SK-N-SH (cell line): ENCODE measurements at regions not wholly inside any gene's neighbourhood (a gene's known extent, or its start where the extent isn't known, plus 50 kb on each side); places are given as distances from the start of the nearest gene placed in this dataset.

ENCODE experiments used
- CTCF ChIA-PET: fragments of 300-600, 350-600 bp; formaldehyde crosslinking; extraction: SDS; loops from one replicate; lab custom pipeline; 2021; lab: Yijun Ruan, JAX
- POLR2A ChIA-PET: fragments of 350-600 bp; sonication (Branson Sonifier 250); formaldehyde crosslinking; extraction: SDS; loops from one replicate; lab custom pipeline; 2020; ENCODE audit warnings: antibody characterized with exemption, inconsistent platforms; lab: Yijun Ruan, JAX
- DNase-seq: peaks from one replicate; pipeline ENCODE4 v3.0.0; 2012
- H2AFZ ChIP-seq: fragments of 200-600 bp; sonication (generic); 2 replicates; pipeline ENCODE4 v1.8.1; 2016; ENCODE audit warnings: antibody characterized with exemption, mild to moderate bottlenecking, low read depth
- H3F3A ChIP-seq: fragments of 200-600 bp; sonication (generic); replicated peaks from 2 replicates; pipeline ENCODE3; 2016; ENCODE audit warnings: antibody characterized with exemption, mild to moderate bottlenecking; ENCODE audit not compliant: insufficient read depth
- H3K27ac ChIP-seq, 2 experiments: fragments of 200-500 bp in 1 of 2; fragments of 200-600 bp in 1 of 2; sonication (Bioruptor generic) in 1 of 2; sonication (generic), shearing (Covaris generic) in 1 of 2; 2 replicates each; pipeline versions ENCODE4 v1.5.1 to v1.6.1; 2014 to 2016; ENCODE audit warnings: low read depth in 2 of 2, inconsistent platforms in 1 of 2, low read length in 1 of 2, mild to moderate bottlenecking in 1 of 2, mixed read lengths in 1 of 2
- H3K27me3 ChIP-seq: fragments of 200-600 bp; sonication (generic), shearing (Covaris generic); 2 replicates; pipeline ENCODE4 v1.6.1; 2016; ENCODE audit warnings: mixed run types; ENCODE audit not compliant: insufficient read depth
- H3K36me3 ChIP-seq, 2 experiments: fragments of 200-500 bp in 1 of 2; fragments of 200-600 bp in 1 of 2; sonication (Bioruptor generic) in 1 of 2; sonication (generic) in 1 of 2; replicated peaks in 1 of 2; 2 replicates each; pipeline versions ENCODE3 to v1.5.1; 2014 to 2016; ENCODE audit warnings: low read length in 1 of 2, mild to moderate bottlenecking in 1 of 2; ENCODE audit not compliant: insufficient read depth in 2 of 2, control insufficient read depth in 1 of 2
- H3K4me1 ChIP-seq, 2 experiments: fragments of 200-500 bp in 1 of 2; fragments of 200-600 bp in 1 of 2; sonication (Bioruptor generic) in 1 of 2; sonication (generic), shearing (Covaris generic) in 1 of 2; 2 replicates each; pipeline versions ENCODE4 v1.5.1 to v1.6.1; 2014 to 2016; ENCODE audit warnings: low read depth in 1 of 2, low read length in 1 of 2, mixed run types in 1 of 2; ENCODE audit not compliant: insufficient read depth in 2 of 2, control insufficient read depth in 1 of 2
- H3K4me2 ChIP-seq: fragments of 200-600 bp; sonication (generic), shearing (Covaris generic); 2 replicates; pipeline ENCODE4 v1.6.1; 2017; ENCODE audit warnings: mixed run types
- H3K4me3 ChIP-seq, 2 experiments: fragments of 200-500 bp in 1 of 2; fragments of 200-600 bp in 1 of 2; sonication (Bioruptor generic) in 1 of 2; sonication (generic), shearing (Covaris generic) in 1 of 2; 2 replicates each; pipeline versions ENCODE4 v1.5.1 to v1.8.1; 2014 to 2016; ENCODE audit warnings: low read depth in 2 of 2, inconsistent platforms in 1 of 2, low read length in 1 of 2, mild to moderate bottlenecking in 1 of 2, mixed read lengths in 1 of 2, moderate library complexity in 1 of 2
- H3K79me2 ChIP-seq: fragments of 200-600 bp; sonication (generic); 2 replicates; pipeline ENCODE4 v1.8.1; 2017; ENCODE audit warnings: mild to moderate bottlenecking; ENCODE audit not compliant: insufficient read depth
- H3K9ac ChIP-seq: fragments of 200-600 bp; sonication (generic); 2 replicates; pipeline ENCODE4 v1.6.1; 2017; ENCODE audit warnings: mixed run types
- H3K9me2 ChIP-seq: fragments of 200-600 bp; sonication (generic); 2 replicates; pipeline ENCODE4 v1.6.1; 2017; ENCODE audit warnings: mixed run types
- H3K9me3 ChIP-seq: fragments of 200-600 bp; sonication (generic); 2 replicates; pipeline ENCODE4 v1.6.1; 2017; ENCODE audit warnings: mixed run types, mild to moderate bottlenecking, moderate library complexity
- H4K20me1 ChIP-seq: fragments of 200-600 bp; sonication (generic); 2 replicates; pipeline ENCODE4 v1.6.1; 2017; ENCODE audit warnings: mild to moderate bottlenecking, mixed run types; ENCODE audit not compliant: insufficient read depth
- CHD2 ChIP-seq: fragments of 150-350 bp; IDR thresholded peaks from 2 replicates; pipeline ENCODE4 v1.6.1; 2018; ENCODE audit warnings: low read length; ENCODE audit not compliant: partially characterized antibody
- ELF1 ChIP-seq: IDR thresholded peaks from 2 replicates; pipeline ENCODE4 v1.4.0; 2012
- EP300 ChIP-seq, 2 experiments: IDR thresholded peaks; 2 replicates each; pipeline versions ENCODE4 v1.4.0 to v1.6.1; 2012; ENCODE audit warnings: borderline replicate concordance in 1 of 2, low read depth in 1 of 2, low read length in 1 of 2
- FOSL2 ChIP-seq: IDR thresholded peaks from 2 replicates; pipeline ENCODE4 v1.4.0; 2012; ENCODE audit warnings: low read depth, mild to moderate bottlenecking, moderate library complexity, borderline replicate concordance
- FOXJ3 ChIP-seq: sonication (generic); formaldehyde crosslinking; IDR thresholded peaks from 2 replicates; pipeline ENCODE4 v1.5.1; 2020; ENCODE audit warnings: mild to moderate bottlenecking, missing genetic modification reagents
- FOXM1 ChIP-seq: IDR thresholded peaks from 2 replicates; pipeline ENCODE4 v1.4.0; 2012; ENCODE audit warnings: low read depth, mild to moderate bottlenecking
- GABPA ChIP-seq: IDR thresholded peaks from 2 replicates; pipeline ENCODE4 v1.4.0; 2012; ENCODE audit warnings: low read depth, mild to moderate bottlenecking
- IRF3 ChIP-seq: fragments of 150-350 bp; IDR thresholded peaks from 2 replicates; pipeline ENCODE4 v1.6.1; 2016; ENCODE audit warnings: mild to moderate bottlenecking, low read depth, low read length
- NRF1 ChIP-seq: IDR thresholded peaks from 2 replicates; pipeline ENCODE4 v1.6.1; 2012; ENCODE audit warnings: low read depth, mild to moderate bottlenecking, low read length
- POLR2AphosphoS5 ChIP-seq: IDR thresholded peaks from 2 replicates; pipeline ENCODE4 v1.6.1; 2012; ENCODE audit warnings: low read depth, low read length
- RAD21 ChIP-seq: IDR thresholded peaks from 2 replicates; pipeline ENCODE4 v1.6.1; 2012; ENCODE audit warnings: mild to moderate bottlenecking, low read length
- RCOR1 ChIP-seq: fragments of 150-350 bp; IDR thresholded peaks from 2 replicates; pipeline ENCODE4 v1.6.1; 2017; ENCODE audit warnings: antibody characterized with exemption, low read length
- RFX5 ChIP-seq: IDR thresholded peaks from 2 replicates; pipeline ENCODE4 v1.6.1; 2012; ENCODE audit warnings: mild to moderate bottlenecking, improper control_type of control experiment, low read length
- RXRA ChIP-seq: IDR thresholded peaks from 2 replicates; pipeline ENCODE4 v1.4.0; 2012; ENCODE audit warnings: low read depth, mild to moderate bottlenecking, borderline replicate concordance
- TAF1 ChIP-seq: IDR thresholded peaks from 2 replicates; pipeline ENCODE4 v1.6.1; 2012; ENCODE audit warnings: low read depth, mild to moderate bottlenecking, low read length, moderate library complexity, borderline replicate concordance
- TCF12 ChIP-seq: IDR thresholded peaks from 2 replicates; pipeline ENCODE4 v1.4.0; 2012
- TEAD4 ChIP-seq: IDR thresholded peaks from 2 replicates; pipeline ENCODE4 v1.4.0; 2012; ENCODE audit warnings: mild to moderate bottlenecking, borderline replicate concordance; ENCODE audit not compliant: insufficient read depth
- TF ChIP-seq, protein P1 (sequence below): fragments of 200-600 bp; sonication (generic); IDR thresholded peaks from 2 replicates; pipeline ENCODE4 v1.6.1; 2017; ENCODE audit warnings: antibody characterized with exemption, mild to moderate bottlenecking, moderate library complexity
- TF ChIP-seq, protein P2 (sequence below): IDR thresholded peaks from 2 replicates; pipeline ENCODE4 v1.6.1; 2012; ENCODE audit warnings: mild to moderate bottlenecking, low read depth, low read length, moderate library complexity

DNA sequence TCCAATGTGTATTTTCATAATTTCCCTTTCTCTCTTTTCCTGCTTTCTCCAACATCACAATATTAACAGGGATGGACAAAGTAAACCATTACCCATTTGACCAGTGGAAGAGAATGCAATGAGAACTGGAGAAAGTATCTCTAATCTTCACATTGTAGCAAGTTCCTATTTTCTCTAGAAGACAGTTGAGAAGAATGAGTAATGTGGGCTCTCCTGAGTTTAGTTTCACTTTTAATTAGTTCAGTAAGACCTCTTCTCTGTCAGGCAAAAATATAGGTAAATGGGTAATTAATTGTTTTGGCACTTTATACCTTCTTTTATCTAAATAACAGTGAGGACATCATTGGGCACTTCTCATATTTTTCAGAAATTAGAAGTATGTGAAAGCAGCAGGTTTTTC is 602.0 kb downstream of the GLUD2 start:
- no peak overlapping the region for H3K27ac ChIP-seq
- TF ChIP-seq TEAD4 (no peak), CHD2 (no peak), NRF1 (no peak), FOXJ3 (CRISPR knock-in tag) (no peak), RFX5 (no peak), FOSL2 (no peak), IRF3 (no peak), FOXM1 (no peak), TAF1 (no peak), TCF12 (no peak), GABPA (no peak), RXRA (no peak), EP300 (IDR thresholded peaks at IDR 0.05; ENCODE audit: borderline replicate concordance in 1 of 2, low read depth in 1 of 2, low read length in 1 of 2) (no peak), ELF1 (no peak), RCOR1 (no peak), RAD21 (no peak), POLR2AphosphoS5 (no peak)
- TF ChIP-seq, protein P1, sequence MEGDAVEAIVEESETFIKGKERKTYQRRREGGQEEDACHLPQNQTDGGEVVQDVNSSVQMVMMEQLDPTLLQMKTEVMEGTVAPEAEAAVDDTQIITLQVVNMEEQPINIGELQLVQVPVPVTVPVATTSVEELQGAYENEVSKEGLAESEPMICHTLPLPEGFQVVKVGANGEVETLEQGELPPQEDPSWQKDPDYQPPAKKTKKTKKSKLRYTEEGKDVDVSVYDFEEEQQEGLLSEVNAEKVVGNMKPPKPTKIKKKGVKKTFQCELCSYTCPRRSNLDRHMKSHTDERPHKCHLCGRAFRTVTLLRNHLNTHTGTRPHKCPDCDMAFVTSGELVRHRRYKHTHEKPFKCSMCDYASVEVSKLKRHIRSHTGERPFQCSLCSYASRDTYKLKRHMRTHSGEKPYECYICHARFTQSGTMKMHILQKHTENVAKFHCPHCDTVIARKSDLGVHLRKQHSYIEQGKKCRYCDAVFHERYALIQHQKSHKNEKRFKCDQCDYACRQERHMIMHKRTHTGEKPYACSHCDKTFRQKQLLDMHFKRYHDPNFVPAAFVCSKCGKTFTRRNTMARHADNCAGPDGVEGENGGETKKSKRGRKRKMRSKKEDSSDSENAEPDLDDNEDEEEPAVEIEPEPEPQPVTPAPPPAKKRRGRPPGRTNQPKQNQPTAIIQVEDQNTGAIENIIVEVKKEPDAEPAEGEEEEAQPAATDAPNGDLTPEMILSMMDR, result no peak
- TF ChIP-seq, protein P2, sequence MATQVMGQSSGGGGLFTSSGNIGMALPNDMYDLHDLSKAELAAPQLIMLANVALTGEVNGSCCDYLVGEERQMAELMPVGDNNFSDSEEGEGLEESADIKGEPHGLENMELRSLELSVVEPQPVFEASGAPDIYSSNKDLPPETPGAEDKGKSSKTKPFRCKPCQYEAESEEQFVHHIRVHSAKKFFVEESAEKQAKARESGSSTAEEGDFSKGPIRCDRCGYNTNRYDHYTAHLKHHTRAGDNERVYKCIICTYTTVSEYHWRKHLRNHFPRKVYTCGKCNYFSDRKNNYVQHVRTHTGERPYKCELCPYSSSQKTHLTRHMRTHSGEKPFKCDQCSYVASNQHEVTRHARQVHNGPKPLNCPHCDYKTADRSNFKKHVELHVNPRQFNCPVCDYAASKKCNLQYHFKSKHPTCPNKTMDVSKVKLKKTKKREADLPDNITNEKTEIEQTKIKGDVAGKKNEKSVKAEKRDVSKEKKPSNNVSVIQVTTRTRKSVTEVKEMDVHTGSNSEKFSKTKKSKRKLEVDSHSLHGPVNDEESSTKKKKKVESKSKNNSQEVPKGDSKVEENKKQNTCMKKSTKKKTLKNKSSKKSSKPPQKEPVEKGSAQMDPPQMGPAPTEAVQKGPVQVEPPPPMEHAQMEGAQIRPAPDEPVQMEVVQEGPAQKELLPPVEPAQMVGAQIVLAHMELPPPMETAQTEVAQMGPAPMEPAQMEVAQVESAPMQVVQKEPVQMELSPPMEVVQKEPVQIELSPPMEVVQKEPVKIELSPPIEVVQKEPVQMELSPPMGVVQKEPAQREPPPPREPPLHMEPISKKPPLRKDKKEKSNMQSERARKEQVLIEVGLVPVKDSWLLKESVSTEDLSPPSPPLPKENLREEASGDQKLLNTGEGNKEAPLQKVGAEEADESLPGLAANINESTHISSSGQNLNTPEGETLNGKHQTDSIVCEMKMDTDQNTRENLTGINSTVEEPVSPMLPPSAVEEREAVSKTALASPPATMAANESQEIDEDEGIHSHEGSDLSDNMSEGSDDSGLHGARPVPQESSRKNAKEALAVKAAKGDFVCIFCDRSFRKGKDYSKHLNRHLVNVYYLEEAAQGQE, result no peak
- no peak overlapping the region for H2AFZ ChIP-seq
- no peaks in the 10 kb centered on the region for H3K9me3 ChIP-seq
- no peak for DNase-seq
- no peak overlapping the region for H3K4me3 ChIP-seq
- no peaks in the 10 kb centered on the region for H3F3A ChIP-seq
- H3K27me3 ChIP-seq, result no peaks in the 10 kb centered on the region
- H4K20me1 ChIP-seq, result no peaks in the 10 kb centered on the region
- H3K9me2 ChIP-seq, result no peaks in the 10 kb centered on the region
- H3K36me3 ChIP-seq, result no peaks in the 10 kb centered on the region
- POLR2A ChIA-PET, result no interaction called here
- no peak overlapping the region for H3K4me2 ChIP-seq
- no peaks in the 10 kb centered on the region for H3K79me2 ChIP-seq
- CTCF ChIA-PET, result no interaction called here
- no peaks in the 10 kb centered on the region for H3K4me1 ChIP-seq
- no peak overlapping the region for H3K9ac ChIP-seq
